Skeletal muscle cell (primary cell): ENCODE measurements at regions not wholly inside any gene's neighbourhood (a gene's known extent, or its start where the extent isn't known, plus 50 kb on each side); places are given as distances from the start of the nearest gene placed in this dataset.
"Not testable (repeated sequence)": the region's sequence is repeated elsewhere in the genome, so short reads cannot be mapped to it uniquely, and the experiment has no call there.

Source experiments
- DNase-seq: peaks from one replicate; pipeline ENCODE4 v3.0.0-alpha.2; 2010; ENCODE audit warnings: low read depth
- H3K4me3 ChIP-seq: 2 replicates; pipeline ENCODE4 v1.5.1; 2011; ENCODE audit warnings: low read depth, mild to moderate bottlenecking, control low read depth, low read length, moderate library complexity

DNA sequence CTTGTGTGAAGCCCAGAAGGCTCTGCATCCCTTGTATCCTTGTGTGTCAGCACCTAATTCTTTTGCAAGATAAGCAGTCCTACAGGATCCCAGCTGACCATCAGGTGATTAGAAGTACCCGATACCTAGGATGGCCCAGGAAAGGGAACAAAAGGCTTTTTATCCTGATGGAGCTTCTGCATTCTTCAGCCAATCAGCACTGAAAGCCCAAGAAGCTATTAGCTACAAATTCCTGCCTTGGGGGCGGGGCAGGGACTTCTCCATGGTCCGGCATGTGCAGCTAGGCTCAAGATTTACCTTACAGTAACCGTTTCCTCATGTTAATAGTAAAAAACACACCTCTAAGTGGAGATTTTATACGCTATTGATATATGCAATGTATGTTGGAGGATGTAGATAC, 264.6 kb upstream of the THUMPD2 start:
- DNase-seq: no peak
- H3K4me3 ChIP-seq: no peak overlapping the region

DNA sequence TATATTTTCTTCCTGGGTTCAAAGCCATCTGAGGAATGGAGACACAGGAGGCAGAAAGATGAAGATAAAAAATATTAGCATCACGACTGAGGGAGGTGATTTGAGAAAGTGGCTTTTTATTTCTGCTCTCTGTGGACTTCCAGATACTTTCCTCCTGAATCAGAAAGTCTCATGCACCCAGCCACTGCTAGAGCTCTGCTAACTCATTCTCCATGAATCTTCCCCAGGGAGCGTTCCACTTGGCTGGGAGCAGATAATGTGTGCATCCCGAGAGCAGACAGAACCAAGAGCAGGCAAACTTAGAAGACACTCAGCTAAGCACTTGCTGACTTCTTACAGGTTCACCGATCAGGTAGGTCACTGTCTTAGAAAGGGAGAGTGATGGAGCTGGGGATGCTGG, 264.1 kb upstream of the THUMPD2 start:
- DNase-seq: peak; percentile 33
- no peak overlapping the region for H3K4me3 ChIP-seq

DNA sequence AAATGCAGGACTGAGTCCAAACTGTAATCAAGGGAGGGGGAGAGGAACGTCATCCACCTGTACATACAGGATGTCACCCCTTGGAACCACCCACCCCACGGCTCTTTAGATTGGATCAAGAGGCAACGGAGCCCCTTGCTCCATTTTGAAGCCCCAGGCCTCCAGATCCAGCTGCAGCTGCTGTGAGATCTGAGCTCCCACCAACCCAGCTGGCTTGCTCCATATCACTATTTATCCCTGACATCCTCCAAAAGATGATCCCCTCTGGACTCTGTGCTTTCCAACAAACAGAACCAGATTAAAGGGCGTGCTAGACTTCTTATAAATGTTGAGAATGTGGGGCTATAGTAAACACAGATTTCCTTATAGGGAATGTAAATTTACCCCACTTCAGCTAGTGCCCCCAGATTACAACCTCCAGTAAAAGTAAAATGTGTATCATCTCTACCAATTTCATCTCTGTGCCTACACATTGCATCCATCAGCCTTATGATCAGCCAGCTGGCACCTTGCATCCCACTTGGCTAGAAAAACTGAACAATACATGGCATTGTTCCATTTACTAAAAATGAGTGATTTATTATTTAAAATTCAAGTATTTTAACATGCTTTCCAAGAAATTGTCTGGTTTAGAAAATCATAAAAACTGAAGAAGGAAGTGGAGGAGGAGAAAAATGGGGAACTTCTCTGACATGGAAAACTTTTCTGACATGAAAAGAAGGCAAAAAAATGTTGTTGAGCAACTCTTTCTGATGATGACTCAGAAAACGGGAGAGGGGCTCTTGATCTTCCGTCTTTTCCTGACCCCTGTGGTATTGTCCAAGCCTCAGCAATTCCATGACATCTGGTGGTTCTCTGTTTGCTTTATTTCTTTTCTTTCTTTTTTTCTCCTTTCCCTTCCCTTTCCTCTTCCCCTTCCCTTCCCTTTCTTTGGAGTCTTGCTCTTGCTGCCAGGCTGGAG, 262.6 kb upstream of the THUMPD2 start:
- DNase-seq: peak; percentile 83
- H3K4me3 ChIP-seq: no peak overlapping the region

DNA sequence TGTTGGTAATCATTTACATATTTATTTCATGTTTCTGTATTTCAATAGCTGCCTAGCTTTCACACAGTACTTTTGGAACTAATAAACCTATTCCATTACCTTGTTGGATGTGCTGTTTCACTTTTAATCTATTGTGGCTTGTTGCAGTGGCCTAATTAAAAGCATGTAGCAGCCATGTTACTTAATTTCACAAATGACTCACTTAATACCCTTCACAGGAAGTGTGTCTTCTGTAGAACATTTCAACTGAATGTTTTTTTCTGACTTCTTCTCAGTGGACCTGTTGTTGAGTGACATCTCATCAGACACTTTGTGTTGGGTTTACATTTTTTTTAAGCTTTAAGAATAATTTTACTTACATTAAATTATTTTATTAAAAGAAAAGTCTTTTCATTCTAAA, 260.5 kb upstream of the THUMPD2 start:
- DNase-seq: no peak
- H3K4me3 ChIP-seq: no peak overlapping the region

DNA sequence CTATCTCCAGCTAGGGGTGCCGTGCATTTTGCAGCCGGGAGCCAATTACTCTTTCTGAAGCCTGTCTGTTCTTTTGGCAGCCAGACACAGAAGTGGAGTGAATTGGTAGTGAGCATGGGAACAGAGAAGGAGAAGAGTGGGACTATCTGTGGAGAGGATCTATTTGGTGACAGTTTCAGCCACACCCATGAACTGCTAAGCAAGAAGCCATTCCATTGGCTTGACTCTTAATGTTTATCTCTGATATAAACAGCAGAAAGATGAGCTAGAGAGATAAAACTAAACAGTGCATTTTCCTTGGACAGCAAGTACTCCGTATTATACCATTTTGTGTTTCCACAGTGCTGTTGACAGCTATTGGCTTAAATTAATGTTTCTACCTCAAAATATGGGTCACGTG, 259.6 kb upstream of the THUMPD2 start:
- DNase-seq: no peak
- H3K4me3 ChIP-seq: no peak overlapping the region

DNA sequence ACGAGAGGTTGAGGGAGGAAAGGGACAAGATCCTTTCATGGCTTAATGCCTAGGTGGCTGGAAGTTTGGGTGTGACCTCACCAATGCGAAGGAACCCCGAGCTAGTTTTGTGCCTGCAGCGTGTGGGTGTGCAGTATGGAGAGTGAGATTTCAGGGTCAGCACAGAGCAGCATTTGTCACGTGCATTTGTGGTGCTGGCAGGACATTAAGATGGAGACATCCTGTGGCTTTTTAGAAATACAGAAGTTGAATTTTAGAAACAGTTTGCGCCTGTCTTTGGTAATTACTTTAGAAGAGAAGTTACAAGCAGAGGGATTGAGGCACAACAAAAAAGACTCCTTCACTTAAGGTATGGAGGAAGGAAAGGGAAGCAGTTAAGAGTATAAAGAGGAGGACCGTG, 258.2 kb upstream of the THUMPD2 start:
- DNase-seq: no peak
- no peak overlapping the region for H3K4me3 ChIP-seq

DNA sequence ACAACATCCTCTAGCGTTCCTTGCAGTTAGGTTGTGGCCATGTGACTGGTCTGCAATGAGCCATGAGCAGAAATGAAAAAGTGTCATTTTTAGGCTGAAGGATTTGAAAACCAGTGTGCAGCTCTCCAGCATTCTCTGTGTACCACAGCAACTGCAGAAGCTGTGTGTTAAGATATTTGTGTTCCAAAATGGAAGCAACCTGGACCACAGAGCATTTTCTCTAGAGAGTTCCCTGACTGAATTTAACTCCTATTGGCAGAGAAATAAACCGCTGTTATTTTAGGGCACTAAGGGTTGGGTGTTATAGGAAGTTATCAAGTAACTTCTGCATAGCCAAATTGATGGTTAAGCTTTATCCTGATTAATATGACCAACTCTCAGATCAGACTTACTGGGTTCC, 257.2 kb upstream of the THUMPD2 start:
- no peak overlapping the region for H3K4me3 ChIP-seq
- DNase-seq: no peak

DNA sequence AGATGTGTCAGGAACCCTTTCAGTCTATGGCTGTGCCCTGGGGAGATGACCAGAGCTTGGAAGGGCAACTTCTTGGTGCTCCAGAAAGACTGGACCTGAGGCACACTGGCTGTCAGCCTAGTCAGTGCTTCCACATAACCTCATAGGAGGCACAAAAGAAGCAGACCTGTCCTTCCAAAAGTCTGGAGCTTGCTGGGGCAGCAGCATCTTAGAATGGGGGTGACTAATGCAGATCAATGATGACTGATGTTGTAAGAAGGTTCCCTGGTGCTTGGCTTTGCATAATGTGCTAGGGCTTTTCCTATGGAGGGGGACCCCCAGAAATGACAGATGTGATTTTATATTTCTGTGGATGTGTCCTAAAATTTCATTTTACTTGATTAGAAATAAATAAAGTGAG, 255.7 kb upstream of the THUMPD2 start:
- no peak for DNase-seq
- no peak overlapping the region for H3K4me3 ChIP-seq

DNA sequence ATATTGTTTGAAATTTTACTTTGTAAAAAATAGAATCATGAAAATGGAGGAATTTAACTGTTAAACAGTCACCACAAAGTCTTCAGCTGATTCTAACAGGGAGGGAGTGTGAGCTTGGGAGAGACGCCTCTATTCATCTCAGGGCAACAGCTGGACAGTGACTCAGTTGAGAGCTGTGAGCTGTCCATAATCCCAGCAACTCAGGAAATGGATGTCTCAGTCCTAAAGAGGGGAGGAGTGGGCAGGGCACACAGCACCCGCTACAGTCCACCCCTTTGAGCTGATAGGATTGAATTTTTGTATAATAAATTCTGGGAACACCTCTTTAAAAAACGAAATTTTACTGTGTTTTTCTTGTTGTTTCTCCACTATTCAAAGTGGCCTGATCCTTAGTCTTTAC, 255.1 kb upstream of the THUMPD2 start:
- H3K4me3 ChIP-seq: no peak overlapping the region
- DNase-seq: peak; percentile 93

DNA sequence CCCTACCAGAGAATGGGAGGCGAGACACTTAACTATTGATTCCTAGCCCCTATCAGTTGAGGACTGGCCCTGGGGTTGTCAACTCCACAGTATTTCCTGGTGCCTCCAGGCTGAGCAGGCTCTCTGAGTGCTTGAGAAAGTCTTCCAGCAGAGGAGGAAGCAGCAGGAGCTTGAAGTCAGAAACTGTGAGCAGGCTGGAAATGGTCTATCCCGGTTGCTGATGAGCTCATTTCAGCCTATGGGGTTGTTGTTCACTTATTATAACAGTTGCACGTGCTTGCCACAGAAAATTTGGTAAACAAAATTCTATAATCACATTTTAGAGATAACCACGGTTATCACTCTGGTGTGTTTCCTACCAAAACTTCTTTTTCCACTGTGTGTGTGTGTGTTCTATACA, 254.7 kb upstream of the THUMPD2 start:
- H3K4me3 ChIP-seq: no peak overlapping the region
- no peak for DNase-seq

DNA sequence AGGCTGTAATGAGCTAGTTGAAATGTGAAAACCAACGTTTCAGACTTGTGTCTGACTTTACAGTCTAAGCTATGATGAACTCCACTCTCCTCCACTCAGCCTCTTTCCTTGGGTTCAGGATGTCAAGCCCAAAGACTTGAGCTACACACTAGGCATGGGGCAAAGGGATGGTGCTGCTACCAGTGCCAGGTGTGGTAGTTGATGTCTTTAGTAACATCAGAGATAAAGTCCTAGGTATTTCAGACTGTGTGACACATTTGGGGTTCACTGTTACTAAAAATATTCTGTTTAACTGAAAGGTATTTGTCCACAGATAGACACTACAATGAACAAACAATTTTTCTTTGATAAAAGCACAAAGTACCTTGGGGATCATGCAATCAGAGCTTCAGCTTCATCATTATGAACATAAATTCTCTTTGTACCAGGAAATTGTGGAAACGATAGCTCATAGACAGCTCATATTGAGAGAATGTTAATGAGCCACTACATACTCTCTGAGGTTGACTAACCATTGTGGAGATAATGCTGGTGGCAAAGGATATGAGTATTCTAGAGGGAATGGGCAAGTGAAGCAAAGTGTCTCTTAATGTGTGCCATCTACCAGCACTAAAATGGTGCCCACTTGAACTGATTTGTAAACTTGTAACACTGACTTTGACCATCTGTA, 253.7 kb upstream of the THUMPD2 start:
- DNase-seq: peak; percentile 57
- H3K4me3 ChIP-seq: no peak overlapping the region

DNA sequence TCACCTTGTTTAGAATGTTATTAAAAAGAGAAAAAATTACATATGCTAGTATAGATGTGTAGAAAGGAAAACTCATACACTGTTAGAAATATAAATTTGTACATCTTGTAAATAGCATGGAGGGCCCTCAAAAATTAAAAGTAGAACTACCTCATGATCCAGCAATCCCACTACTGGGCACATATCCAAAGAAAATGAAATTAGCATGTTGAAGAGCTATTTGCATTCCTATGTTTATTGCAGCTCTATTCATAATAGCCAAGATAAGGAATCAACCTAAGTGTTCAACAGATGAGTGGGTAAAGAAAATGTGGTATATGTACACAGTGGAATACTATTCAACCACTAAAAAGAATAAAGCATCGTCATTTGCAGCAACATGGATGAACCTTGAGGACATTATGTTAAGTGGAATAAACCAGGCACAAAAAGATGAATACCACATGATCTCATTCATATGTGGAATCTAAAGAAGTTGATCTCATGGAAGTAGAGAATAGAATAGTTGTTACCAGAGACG, 251.5 kb upstream of the THUMPD2 start:
- H3K4me3 ChIP-seq: no peak overlapping the region
- no peak for DNase-seq

DNA sequence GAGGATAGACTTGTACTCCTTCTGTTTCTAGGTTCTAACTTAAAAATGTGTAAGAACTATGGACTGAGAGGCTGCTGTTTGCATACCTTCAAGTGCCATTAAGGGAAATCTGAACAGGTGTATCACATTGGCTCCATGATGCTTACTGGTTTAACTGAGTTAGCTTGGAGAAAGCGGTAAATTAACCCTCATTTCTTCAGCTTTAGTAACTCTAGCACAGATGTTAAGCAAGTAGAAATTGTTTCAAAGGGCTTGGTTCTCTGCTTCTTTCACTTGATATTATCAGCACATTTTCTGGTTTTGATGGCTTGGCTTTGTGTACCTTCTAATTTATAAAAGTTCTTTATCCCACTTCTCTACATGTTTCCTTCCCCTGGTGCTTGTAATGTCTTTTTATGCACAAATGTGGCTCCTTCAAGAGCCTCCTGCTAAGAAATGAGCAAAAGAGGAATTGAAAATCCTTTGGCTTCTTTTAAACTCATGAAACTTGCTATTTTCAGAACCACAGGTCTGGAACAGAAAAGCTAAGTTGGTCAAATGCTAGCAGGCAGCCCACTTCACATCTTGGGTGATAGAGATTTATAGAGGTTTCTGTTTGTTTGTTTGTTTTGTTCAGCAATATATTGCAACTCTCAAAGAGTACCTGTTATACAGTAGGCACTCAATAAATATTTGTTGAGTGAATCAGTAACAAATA, 249.9 kb upstream of the THUMPD2 start:
- no peak for DNase-seq
- no peak overlapping the region for H3K4me3 ChIP-seq

DNA sequence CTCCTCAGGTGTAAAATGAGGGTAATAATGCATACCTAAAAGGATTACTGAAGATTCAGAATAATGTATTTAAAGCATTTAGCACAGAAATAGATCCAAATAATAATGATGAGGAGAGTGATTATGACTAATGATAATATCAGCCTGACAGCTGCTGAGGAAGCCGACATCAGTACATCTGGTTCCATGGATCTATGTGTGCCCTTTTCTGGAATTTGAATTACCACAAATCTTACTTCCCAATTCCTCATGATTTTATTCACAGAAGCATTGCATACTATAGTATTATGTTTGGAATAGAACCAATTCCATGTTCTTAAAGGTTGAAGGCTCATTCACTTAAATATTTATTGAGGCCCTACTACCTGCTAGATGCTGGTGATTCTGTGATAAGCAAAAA, 248.9 kb upstream of the THUMPD2 start:
- H3K4me3 ChIP-seq: no peak overlapping the region
- peak; percentile 73 for DNase-seq

DNA sequence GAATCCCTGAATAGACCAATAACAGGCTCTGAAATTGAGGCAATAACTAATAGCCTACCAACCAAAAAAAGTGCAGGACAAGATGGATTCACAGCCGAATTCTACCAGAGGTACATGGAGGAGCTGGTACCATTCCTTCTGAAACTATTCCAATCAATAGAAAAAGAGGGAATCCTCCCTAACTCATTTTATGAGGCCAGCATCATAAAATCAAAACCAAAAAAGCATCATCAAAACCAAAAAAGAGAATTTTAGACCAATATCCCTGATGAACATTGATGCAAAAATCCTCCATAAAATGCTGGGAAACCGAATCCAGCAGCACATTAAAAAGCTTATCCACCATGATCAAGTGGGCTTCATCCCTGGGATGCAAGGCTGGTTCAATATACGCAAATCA, 246.2 kb upstream of the THUMPD2 start:
- H3K4me3 ChIP-seq, DNase-seq: not testable (repeated sequence)

DNA sequence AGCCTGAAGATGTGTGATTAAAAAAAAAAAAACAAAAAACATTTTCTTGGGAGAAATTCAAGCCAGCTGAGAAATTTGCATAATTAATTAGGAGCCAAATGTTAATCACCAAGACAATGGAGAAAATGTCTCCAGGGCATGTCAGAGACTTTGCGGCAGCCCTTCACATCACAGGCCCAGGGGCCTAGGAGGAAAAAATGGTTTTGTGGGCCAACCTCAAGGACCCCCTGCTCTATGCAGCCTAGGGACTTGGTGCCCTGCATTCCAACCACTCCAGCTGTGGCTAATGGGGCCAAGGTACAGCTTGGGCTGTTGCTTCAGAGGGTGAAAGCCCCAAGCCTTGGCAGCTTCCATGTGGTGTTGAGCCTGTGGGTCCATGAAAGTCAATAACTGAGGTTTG, 241.9 kb upstream of the THUMPD2 start:
- no peak for DNase-seq
- H3K4me3 ChIP-seq: no peak overlapping the region

DNA sequence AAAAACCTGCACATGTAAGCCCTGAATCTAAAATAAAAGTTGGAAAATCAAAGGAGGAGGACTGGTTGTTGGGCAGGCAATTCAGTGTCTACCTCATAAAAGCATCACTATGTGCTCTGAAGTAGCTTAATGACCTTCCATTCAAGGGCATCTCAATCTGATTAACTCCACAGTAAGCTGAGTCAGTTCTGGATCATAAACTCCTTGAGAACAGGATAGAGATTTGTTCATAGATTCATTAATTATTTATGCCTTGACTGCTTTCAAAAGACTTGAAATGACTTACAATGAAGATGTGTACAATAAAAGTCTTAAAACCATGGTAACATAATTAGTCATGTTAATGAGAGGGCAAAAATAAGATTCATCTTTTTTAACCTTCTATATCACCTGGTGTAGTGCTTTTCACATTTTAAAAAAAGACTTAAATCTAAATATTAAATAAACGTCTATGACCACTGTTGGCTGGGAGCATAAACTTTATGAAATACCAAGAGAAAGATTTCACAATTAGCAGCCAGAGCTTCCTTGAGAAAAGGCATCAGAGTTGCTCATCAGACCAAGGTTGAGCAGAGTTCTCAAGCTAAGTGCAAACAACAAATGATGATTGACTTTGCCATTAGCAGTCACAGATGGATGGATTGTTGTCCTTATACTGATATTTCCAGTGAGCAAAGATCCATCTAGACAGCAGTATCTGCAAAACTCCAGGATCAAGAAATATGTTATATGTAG, 237.3 kb upstream of the THUMPD2 start:
- no peak overlapping the region for H3K4me3 ChIP-seq
- no peak for DNase-seq

DNA sequence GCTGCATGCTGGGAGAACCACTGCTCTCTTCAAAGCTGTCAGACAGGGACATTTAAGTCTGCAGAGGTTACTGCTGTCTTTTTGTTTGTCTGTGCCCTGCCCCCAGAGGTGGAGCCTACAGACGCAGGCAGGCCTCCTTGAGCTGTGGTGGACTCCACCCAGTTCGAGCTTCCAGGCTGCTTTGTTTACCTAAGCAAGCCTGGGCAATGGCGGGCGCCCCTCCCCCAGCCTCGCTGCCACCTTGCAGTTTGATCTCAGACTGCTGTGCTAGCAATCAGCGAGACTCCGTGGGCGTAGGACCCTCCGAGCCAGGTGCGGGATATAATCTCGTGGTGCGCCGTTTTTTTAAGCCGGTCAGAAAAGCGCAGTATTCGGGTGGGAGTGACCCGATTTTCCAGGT, 234.9 kb upstream of the THUMPD2 start:
- not testable (repeated sequence) for DNase-seq, H3K4me3 ChIP-seq

DNA sequence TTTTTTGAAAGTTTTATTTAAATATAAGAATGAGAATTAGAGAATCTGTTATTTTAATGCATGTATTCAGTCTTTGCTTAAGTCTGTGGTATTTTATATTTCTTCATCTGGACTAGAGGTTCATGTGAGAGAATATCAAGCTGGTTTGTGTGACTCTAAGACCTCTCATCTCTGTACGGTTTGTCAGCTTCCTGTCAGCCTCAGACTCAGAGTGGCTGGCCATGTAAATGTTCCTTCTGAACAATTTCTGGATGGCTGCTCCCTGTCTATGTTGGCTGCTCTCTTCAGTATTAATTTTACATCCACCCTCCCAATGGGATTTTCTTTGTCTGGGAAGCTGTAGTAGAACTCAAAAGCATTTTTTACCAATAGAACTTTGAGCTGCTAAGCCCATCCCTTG, 225.3 kb upstream of the THUMPD2 start:
- H3K4me3 ChIP-seq: no peak overlapping the region
- DNase-seq: peak; percentile 64
